Thymus (tissue), 11 donors: ENCODE measurements at regions not wholly inside any gene's neighbourhood (a gene's known extent, or its start where the extent isn't known, plus 50 kb on each side); places are given as distances from the start of the nearest gene placed in this dataset.
"Not testable (repeated sequence)": the region's sequence is repeated elsewhere in the genome, so short reads cannot be mapped to it uniquely, and the experiment has no call there.

Experiments
- DNase-seq, 9 donors: peaks; one replicate each; pipeline ENCODE4 v3.0.0-alpha.2; 2013; ENCODE audit warnings: low spot score in 9 of 9, low read depth in 6 of 9, missing footprints in 1 of 9
- H3K27ac ChIP-seq, 2 donors: one replicate each; pipeline ENCODE4 v1.5.1; 2013; ENCODE audit warnings: control low read depth in 1 of 2, low read depth in 1 of 2, low read length in 1 of 2, mild to moderate bottlenecking in 1 of 2, moderate library complexity in 1 of 2
- H3K27me3 ChIP-seq, 2 donors: one replicate each; pipeline ENCODE4 v1.5.1; 2013; ENCODE audit warnings: low read length in 1 of 2; ENCODE audit not compliant: control insufficient read depth in 2 of 2, insufficient read depth in 1 of 2
- H3K36me3 ChIP-seq, 2 donors: one replicate each; pipeline ENCODE4 v1.5.1; 2013; ENCODE audit warnings: low read length in 1 of 2, mild to moderate bottlenecking in 1 of 2, moderate library complexity in 1 of 2; ENCODE audit not compliant: control insufficient read depth in 2 of 2, insufficient read depth in 2 of 2
- H3K4me1 ChIP-seq, 2 donors: one replicate each; pipeline ENCODE4 v1.5.1; 2013; ENCODE audit warnings: low read length in 2 of 2; ENCODE audit not compliant: control insufficient read depth in 2 of 2, insufficient read depth in 2 of 2
- H3K4me3 ChIP-seq, 2 donors: one replicate each; pipeline ENCODE4 v1.5.1; 2013; ENCODE audit warnings: low read length in 2 of 2, control low read depth in 1 of 2, mild to moderate bottlenecking in 1 of 2
- H3K9me3 ChIP-seq, 2 donors: one replicate each; pipeline ENCODE4 v1.5.1; 2013; ENCODE audit warnings: low read length in 1 of 2, mild to moderate bottlenecking in 1 of 2; ENCODE audit not compliant: control insufficient read depth in 2 of 2, insufficient read depth in 1 of 2
- WGBS: extraction: QIAGEN DNeasy Blood & Tissue Kit; methylation state at CpG from one replicate; pipeline ENCODE4 v1.1.7; 2013; 5-methylcytosine and 5-hydroxymethylcytosine counted together
- donor health status: healthy.

GRCh38 chr5:30152431-30152830 lies 1041.1 kb upstream of the CDH6 start:
- H3K27ac ChIP-seq, result no peak overlapping the region
- H3K4me1 ChIP-seq, result no peaks in the 10 kb centered on the region
- H3K4me3 ChIP-seq, result no peak overlapping the region
- no peaks in the 10 kb centered on the region for H3K27me3 ChIP-seq
- H3K9me3 ChIP-seq, result peaks cover 0 to 2% of the 10 kb centered on the region in 2 donors
- no peaks in the 10 kb centered on the region for H3K36me3 ChIP-seq
- DNase-seq, result no peak
- 99% methylated on average over 1 of the region's 1 CpG for WGBS

DNA sequence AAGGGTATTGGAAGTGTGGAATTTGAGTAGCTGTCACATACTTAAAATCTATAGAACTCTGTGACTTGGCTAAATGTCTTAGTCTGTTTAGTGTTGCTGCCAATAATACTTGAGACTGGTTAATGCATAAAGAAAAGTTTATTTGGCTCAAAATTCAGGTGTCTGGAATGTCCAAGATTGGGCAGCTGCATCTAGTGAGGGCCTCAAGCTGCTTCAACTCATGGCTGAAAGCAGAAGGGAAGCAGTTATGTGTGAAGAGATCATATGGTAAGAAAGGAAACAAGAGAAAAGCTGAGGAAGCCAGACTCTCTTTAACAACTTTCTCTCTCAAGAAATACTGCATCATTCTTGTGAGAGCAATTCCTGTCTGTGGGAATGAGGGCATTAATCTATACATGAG lies 1043.3 kb upstream of the CDH6 start:
- no peaks in the 10 kb centered on the region for H3K4me1 ChIP-seq
- H3K4me3 ChIP-seq, result no peak overlapping the region
- H3K9me3 ChIP-seq, result peaks cover 0 to 2% of the 10 kb centered on the region in 2 donors
- H3K36me3 ChIP-seq, result no peaks in the 10 kb centered on the region
- H3K27ac ChIP-seq, result no peak overlapping the region
- no peaks in the 10 kb centered on the region for H3K27me3 ChIP-seq
- no peak for DNase-seq

DNA sequence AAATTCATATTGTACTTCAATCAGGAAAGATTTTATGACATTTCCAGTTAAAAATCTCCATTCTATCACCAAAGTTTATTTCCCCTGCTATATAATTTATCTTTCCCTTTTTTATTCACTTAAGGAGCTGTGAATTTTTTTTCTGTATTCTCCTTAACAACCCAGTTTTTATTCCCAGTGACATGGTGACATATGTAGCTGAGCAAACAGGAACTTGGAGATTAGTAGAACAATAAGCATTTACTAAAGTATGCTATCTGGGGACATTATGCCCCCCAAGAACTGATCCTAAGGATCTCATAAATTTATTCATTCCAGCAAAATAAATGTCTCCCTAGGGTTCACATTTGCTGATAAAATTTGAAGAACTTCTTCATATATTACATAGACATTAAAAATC lies 1044.0 kb upstream of the CDH6 start:
- H3K9me3 ChIP-seq, result peaks cover 0 to 2% of the 10 kb centered on the region in 2 donors

GRCh38 chr5:30147976-30148375 lies 1045.5 kb upstream of the CDH6 start:
- H3K4me3 ChIP-seq, result no peak overlapping the region
- H3K4me1 ChIP-seq, result no peaks in the 10 kb centered on the region
- peaks cover 0 to 2% of the 10 kb centered on the region in 2 donors for H3K9me3 ChIP-seq
- no peaks in the 10 kb centered on the region for H3K36me3 ChIP-seq
- no peaks in the 10 kb centered on the region for H3K27me3 ChIP-seq
- DNase-seq, result no peak
- 58% methylated on average over 1 of the region's 1 CpG for WGBS
- H3K27ac ChIP-seq, result no peak overlapping the region

More for the DNA sequence above, 1044.0 kb upstream of the CDH6 start:
- DNase-seq, result no peak
- Histone ChIP-seq H3K27me3 (no peaks in the 10 kb centered on the region), H3K27ac (no peak overlapping the region), H3K4me3 (no peak overlapping the region), H3K4me1 (no peaks in the 10 kb centered on the region), H3K36me3 (no peaks in the 10 kb centered on the region)

DNA sequence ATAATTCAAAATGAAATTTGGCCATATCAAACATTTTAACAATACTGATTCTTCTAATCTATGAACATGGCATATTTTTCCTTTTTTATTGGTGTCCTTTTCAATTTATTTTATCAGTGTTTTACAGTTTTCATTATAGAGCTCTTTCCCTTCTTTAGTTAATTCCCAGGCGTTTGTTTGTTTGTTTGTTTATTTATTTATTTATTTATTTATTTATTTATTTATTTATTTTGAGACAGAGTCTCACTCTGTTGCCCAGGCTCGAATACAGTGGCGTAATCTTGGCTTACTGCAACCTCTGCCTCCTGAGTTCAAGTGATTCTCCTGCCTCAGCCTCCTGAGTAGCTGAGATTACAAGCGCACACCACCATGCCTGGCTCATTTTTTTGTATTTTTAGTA lies 1049.4 kb upstream of the CDH6 start:
- not testable (repeated sequence) for H3K27me3 ChIP-seq, H3K4me3 ChIP-seq, H3K36me3 ChIP-seq, H3K4me1 ChIP-seq, H3K9me3 ChIP-seq, DNase-seq, H3K27ac ChIP-seq
- WGBS, result 71% methylated on average over 4 of the region's 4 CpGs

DNA sequence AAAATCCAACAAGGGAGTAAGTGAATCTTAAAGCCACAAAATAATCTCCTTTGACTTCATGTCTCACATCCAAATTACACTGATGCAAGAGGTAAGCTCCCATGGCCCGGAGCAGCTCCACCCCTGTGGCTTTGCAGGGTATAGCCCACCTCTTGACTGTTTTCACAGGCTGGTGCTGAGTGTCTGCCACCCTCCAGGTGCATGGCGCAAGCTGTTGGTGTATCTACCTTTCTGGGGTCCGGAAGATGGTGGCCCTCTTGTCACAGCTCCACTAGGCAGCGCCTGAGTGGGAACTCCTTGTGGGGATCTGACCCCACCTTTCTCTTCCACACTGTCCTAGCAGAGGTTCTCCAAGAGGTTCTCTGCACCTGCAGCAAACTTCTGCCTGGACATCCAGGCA lies 1051.1 kb upstream of the CDH6 start:
- DNase-seq, result no peak
- H3K9me3 ChIP-seq, result peaks cover 0 to 7% of the 10 kb centered on the region in 2 donors
- H3K27me3 ChIP-seq, result no peaks in the 10 kb centered on the region
- H3K27ac ChIP-seq, result no peak overlapping the region
- H3K36me3 ChIP-seq, result no peaks in the 10 kb centered on the region
- WGBS, result 74% methylated on average over 4 of the region's 4 CpGs
- H3K4me1 ChIP-seq, result no peaks in the 10 kb centered on the region
- H3K4me3 ChIP-seq, result no peak overlapping the region

DNA sequence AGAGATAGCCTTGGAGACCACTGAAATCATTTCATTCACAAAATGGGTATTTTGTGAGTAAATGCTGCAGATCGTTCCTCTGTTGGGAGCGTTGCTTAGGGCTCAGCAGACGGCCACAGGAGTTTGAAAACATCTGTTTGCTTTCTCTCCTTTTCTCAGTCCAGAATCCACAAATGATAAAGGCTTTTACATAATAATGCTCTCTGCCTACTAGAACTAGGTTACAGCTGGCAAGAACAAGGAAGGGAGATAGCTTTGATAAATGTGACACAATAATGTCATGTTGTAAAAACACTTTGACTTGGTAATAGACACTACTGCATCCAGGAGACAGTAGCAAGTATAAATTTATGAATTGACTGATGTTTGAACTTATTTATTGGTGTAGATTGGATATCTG lies 1072.4 kb upstream of the CDH6 start:
- DNase-seq, result no peak
- Histone ChIP-seq H3K36me3 (no peaks in the 10 kb centered on the region), H3K4me1 (no peaks in the 10 kb centered on the region), H3K27me3 (no peaks in the 10 kb centered on the region), H3K27ac (no peak overlapping the region), H3K4me3 (no peak overlapping the region), H3K9me3 (no peaks in the 10 kb centered on the region)
- 82% methylated on average over 3 of the region's 3 CpGs for WGBS

GRCh38 chr5:30117135-30117534 lies 1076.4 kb upstream of the CDH6 start:
- Histone ChIP-seq H3K27ac (no peak overlapping the region), H3K4me3 (no peak overlapping the region), H3K9me3 (no peaks in the 10 kb centered on the region), H3K36me3 (no peaks in the 10 kb centered on the region), H3K4me1 (no peaks in the 10 kb centered on the region), H3K27me3 (no peaks in the 10 kb centered on the region)
- no peak for DNase-seq

DNA sequence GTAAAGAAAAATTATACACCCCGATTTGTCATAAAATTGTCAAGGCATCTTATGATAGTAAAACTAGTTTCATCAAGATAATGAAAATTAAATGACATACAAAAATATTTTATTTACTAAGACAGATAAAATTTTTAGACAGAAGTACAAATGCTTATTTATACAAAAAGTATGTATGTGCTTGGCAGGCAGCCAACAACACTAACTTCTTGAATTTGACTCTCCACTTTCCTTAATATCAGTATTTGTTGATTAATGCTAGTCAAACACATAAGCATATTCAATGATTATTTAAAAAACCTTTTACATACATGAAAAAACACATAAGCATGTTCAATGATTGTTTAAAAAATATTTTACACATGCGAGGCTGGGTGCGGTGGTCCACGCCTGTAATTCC lies 1079.9 kb upstream of the CDH6 start:
- H3K36me3 ChIP-seq, result no peaks in the 10 kb centered on the region
- H3K4me3 ChIP-seq, result no peak overlapping the region
- no peak for DNase-seq
- WGBS, result 97% methylated on average over 4 of the region's 4 CpGs
- no peak overlapping the region for H3K27ac ChIP-seq
- no peaks in the 10 kb centered on the region for H3K27me3 ChIP-seq
- no peaks in the 10 kb centered on the region for H3K4me1 ChIP-seq
- H3K9me3 ChIP-seq, result no peaks in the 10 kb centered on the region

DNA sequence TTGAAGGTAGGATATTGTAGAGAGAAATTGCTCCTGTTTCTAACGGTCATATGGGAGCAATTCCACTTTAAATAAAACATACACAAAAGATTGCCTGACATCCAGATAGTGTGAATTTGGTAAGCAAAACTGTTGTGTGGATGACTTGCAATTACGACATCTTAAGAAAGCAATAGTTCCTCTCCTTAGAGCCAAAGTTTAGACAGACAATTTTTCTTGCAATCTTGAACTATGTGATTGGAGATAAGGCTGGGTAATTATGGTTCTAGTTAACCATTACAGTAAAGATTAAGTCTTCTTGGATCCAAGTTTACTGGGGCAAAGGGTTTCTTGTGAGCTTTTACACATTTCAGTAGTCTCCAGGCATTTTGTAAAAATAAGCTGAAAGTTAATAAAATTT lies 1080.6 kb upstream of the CDH6 start:
- WGBS, result 83% methylated on average over 2 of the region's 2 CpGs
- no peaks in the 10 kb centered on the region for H3K9me3 ChIP-seq

More for the DNA sequence above, 1080.6 kb upstream of the CDH6 start:
- no peak for DNase-seq
- no peak overlapping the region for H3K4me3 ChIP-seq
- H3K36me3 ChIP-seq, result no peaks in the 10 kb centered on the region
- H3K27ac ChIP-seq, result no peak overlapping the region
- no peaks in the 10 kb centered on the region for H3K4me1 ChIP-seq
- no peaks in the 10 kb centered on the region for H3K27me3 ChIP-seq
